ENCODE measurements at regions not wholly inside any gene's neighbourhood (a gene's known extent, or its start where the extent isn't known, plus 50 kb on each side); places are given as distances from the start of the nearest gene placed in this dataset.

DNA sequence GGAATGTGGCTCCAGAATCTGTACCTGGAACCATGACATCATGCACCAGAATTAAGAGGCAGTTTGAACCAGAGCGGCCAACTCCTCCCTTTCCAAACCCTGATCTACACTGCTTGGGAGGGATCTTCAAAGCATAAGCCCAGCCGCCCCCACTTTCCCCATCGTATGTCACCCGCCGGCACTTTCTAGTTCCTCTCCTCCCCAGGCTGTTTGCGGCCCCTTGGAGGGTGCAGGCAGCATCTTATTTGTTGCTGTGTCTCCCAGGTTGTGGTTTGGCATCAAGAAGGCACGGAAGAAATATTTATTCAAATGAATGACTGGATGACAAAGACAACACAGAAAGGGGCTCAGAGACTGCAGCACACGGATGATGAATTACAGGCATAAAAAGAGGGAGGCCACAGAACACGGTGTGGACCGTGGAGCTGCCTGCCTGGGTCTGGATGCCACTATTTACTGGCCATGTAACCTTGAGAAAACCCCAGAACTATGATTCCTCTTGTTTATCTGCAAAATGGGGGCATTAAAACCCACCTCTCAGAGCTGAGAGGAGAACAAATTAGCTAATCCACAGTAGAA, 305.8 kb downstream of the EIPR1 start:
- Histone ChIP-seq H2BK20ac (ENCODE audit: low read length) (no peak overlapping the region), H3K23me2 (ENCODE audit: low read depth, low read length) (no peaks in the 10 kb centered on the region), H2BK12ac (ENCODE audit: low read depth, low read length) (no peak overlapping the region), H3K4me3 (ENCODE audit: extremely low read depth in 1 of 4, insufficient read depth in 2 of 4, low read depth in 3 of 4, low read length in 4 of 4) (no peak overlapping the region), H3K79me2 (ENCODE audit: control insufficient read depth in 1 of 2, insufficient read depth in 2 of 2, low read length in 2 of 2) (no peaks in the 10 kb centered on the region), H3K9ac (replicated peaks in 1 of 4; ENCODE audit: extremely low read depth in 1 of 4, low read depth in 3 of 4, low read length in 3 of 4) (no peak overlapping the region), H3K18ac (ENCODE audit: extremely low read depth, low read length) (no peak overlapping the region), H3K4me2 (ENCODE audit: insufficient read depth in 1 of 2, low read depth in 2 of 2, low read length in 2 of 2) (no peak overlapping the region), H3K27me3 (replicated peaks in 1 of 4; ENCODE audit: control insufficient read depth in 3 of 4, extremely low read depth in 1 of 4, insufficient read depth in 3 of 4, low read length in 3 of 4) (no peaks in the 10 kb centered on the region), H3K23ac (ENCODE audit: insufficient read length) (no peak overlapping the region), H3K27ac (ENCODE audit: low read depth, low read length) (no peak overlapping the region), H2AK5ac (ENCODE audit: low read depth, low read length) (no peak overlapping the region), H3K79me1 (ENCODE audit: low read depth, low read length) (no peaks in the 10 kb centered on the region; the same call in 1 of the 2 replicates), H3K56ac (replicated peaks; ENCODE audit: insufficient read length, low read depth, low read length) (no peak overlapping the region), H2BK5ac (ENCODE audit: low read depth, low read length) (no peak overlapping the region), H2BK120ac (replicated peaks; ENCODE audit: low read depth, low read length) (no peak overlapping the region), H4K20me1 (replicated peaks in 1 of 2; ENCODE audit: control insufficient read depth in 1 of 2, insufficient read depth in 2 of 2, low read length in 2 of 2) (no peaks in the 10 kb centered on the region), H2BK15ac (ENCODE audit: low read length) (no peak overlapping the region), H3K9me3 (ENCODE audit: insufficient read depth in 2 of 2, low read depth in 1 of 2, low read length in 1 of 2) (no peaks in the 10 kb centered on the region), H3K36me3 (ENCODE audit: control insufficient read depth in 2 of 4, insufficient read depth in 4 of 4, low read length in 3 of 4) (no peaks in the 10 kb centered on the region), H4K8ac (ENCODE audit: extremely low read depth, insufficient read depth, low read length) (no peak overlapping the region), H3K4me1 (replicated peaks in 1 of 4; ENCODE audit: control insufficient read depth in 3 of 4, insufficient read depth in 4 of 4, low read length in 3 of 4) (peaks cover 0 to 2% (median under 1%) of the 10 kb centered on the region in 4 experiments; a peak in 1 of 7 replicates), H3K14ac (ENCODE audit: insufficient read length) (no peak overlapping the region), H4K5ac (ENCODE audit: insufficient read length, low read depth, low read length) (no peak overlapping the region), H2AFZ (ENCODE audit: low read length) (no peak overlapping the region), H3K4ac (replicated peaks; ENCODE audit: insufficient read length, low read depth, low read length) (no peak overlapping the region), H4K91ac (replicated peaks; ENCODE audit: insufficient read length, low read length) (no peak overlapping the region)
- ChIA-PET CTCF (ENCODE audit: partially characterized antibody) (no interaction called here), POLR2A (ENCODE audit: partially characterized antibody) (interaction anchor here (1.4 kb wide), 1 partner anchor 59 kb away, joined by 4 read pairs; no protein-coding TSS in a partner anchor)
- DNase-seq (ENCODE audit: low read depth in 1 of 2, low spot score in 2 of 2) (no peak), FAIRE-seq (no peak)
- 91% methylated on average over 10 of the region's 10 CpGs; no CpG with 5 or more reads in 1 of the 2 experiments for WGBS, 2 experiments (ENCODE audit: extremely low coverage in 1 of 2, insufficient coverage in 1 of 2, insufficient read length in 1 of 2, insufficient replicate concordance in 2 of 2, low coverage in 1 of 2, low lambda C conversion rate in 2 of 2, missing lambda C conversion rate in 1 of 2)
- TF ChIP-seq TBP (IDR thresholded peaks at IDR 0.05; ENCODE audit: low read depth, low read length) = no peak
- no peak for TF ChIP-seq BRCA1 (IDR thresholded peaks at IDR 0.05; ENCODE audit: low read depth, low read length)
- no peak for TF ChIP-seq ZNF274 (IDR thresholded peaks at IDR 0.05; ENCODE audit: borderline replicate concordance, extremely low read depth, low read length)
- no peak for TF ChIP-seq SIN3A (conservative IDR thresholded peaks at IDR 0.05 in 1 of 2, IDR thresholded peaks at IDR 0.05 in 1 of 2; ENCODE audit: low read depth in 1 of 2, low read length in 2 of 2)
- no peak for TF ChIP-seq SP1 (IDR thresholded peaks at IDR 0.05; ENCODE audit: low read depth, low read length)
- TF ChIP-seq RBBP5 (IDR thresholded peaks at IDR 0.05; ENCODE audit: borderline replicate concordance, low read depth, low read length) = no peak
- no peak for TF ChIP-seq NANOG (IDR thresholded peaks at IDR 0.05; ENCODE audit: insufficient read depth, low read depth, low read length, poor library complexity, severe bottlenecking)
- no peak for TF ChIP-seq TAF1 (IDR thresholded peaks at IDR 0.05; ENCODE audit: low read depth, low read length)
- TF ChIP-seq SRF (IDR thresholded peaks at IDR 0.05; ENCODE audit: low read depth, low read length) = no peak
- no peak for TF ChIP-seq RFX5 (IDR thresholded peaks at IDR 0.05; ENCODE audit: borderline replicate concordance, low read depth, low read length)
- TF ChIP-seq POLR2A (IDR thresholded peaks at IDR 0.05; ENCODE audit: control extremely low read depth in 1 of 2, low read depth in 2 of 2, low read length in 2 of 2) = no peak
- no peak for TF ChIP-seq HDAC2 (IDR thresholded peaks at IDR 0.05; ENCODE audit: borderline replicate concordance in 1 of 2, low read depth in 2 of 2, low read length in 2 of 2)
- no peak for TF ChIP-seq HDAC6 (IDR thresholded peaks at IDR 0.05; ENCODE audit: low read depth, low read length)
- TF ChIP-seq TAF7 (optimal IDR thresholded peaks at IDR 0.05; ENCODE audit: borderline replicate concordance, low read depth, low read length) = no peak

All from H1 (cell line).